Stimulated activated CD8-positive, alpha-beta memory T cell treated with anti-CD3 and anti-CD28 coated beads, Interleukin-4, amount 100 ng/mL, for 1 hour (primary cell): ENCODE measurements at regions not wholly inside any gene's neighbourhood (a gene's known extent, or its start where the extent isn't known, plus 50 kb on each side); places are given as distances from the start of the nearest gene placed in this dataset.
"Not testable (repeated sequence)": the region's sequence is repeated elsewhere in the genome, so short reads cannot be mapped to it uniquely, and the experiment has no call there.

Experiments
- DNase-seq, 2 donors: peaks; one replicate each; pipeline ENCODE4 v3.0.0-alpha.2; 2020; ENCODE audit warnings: low read depth in 2 of 2, low spot score in 1 of 2

GRCh38 chr14:105884808-105885281 lies 358.5 kb downstream of the TMEM121 start:
- no peak for DNase-seq

GRCh38 chr14:105885561-105886320 lies 359.4 kb downstream of the TMEM121 start:
- DNase-seq: no peak

GRCh38 chr14:105886791-105887191 lies 360.4 kb downstream of the TMEM121 start:
- not testable (repeated sequence) for DNase-seq

GRCh38 chr14:105887692-105888091 lies 361.3 kb downstream of the TMEM121 start:
- no peak for DNase-seq

GRCh38 chr14:105888151-105888550 lies 361.8 kb downstream of the TMEM121 start:
- DNase-seq: no peak

- DNase-seq: no peak
Measured at GRCh38 chr14:105888784-105889665, 362.6 kb downstream of the TMEM121 start.

- DNase-seq: no peak
Measured at GRCh38 chr14:105889666-105890473, 363.5 kb downstream of the TMEM121 start.

GRCh38 chr14:105890474-105891220 lies 364.3 kb downstream of the TMEM121 start:
- DNase-seq: no peak

GRCh38 chr14:105891221-105891602 lies 364.8 kb downstream of the TMEM121 start:
- no peak for DNase-seq

- no peak for DNase-seq
Measured at GRCh38 chr14:105891631-105892452, 365.5 kb downstream of the TMEM121 start.

GRCh38 chr14:105892453-105893441 lies 366.4 kb downstream of the TMEM121 start:
- DNase-seq: not testable (repeated sequence)

- DNase-seq: not testable (repeated sequence)
Measured at GRCh38 chr14:105893686-105894085, 367.3 kb downstream of the TMEM121 start.

- no peak for DNase-seq
Measured at GRCh38 chr14:105894125-105894977, 368.0 kb downstream of the TMEM121 start.

- DNase-seq: no peak
Measured at GRCh38 chr14:105894978-105895881, 368.8 kb downstream of the TMEM121 start.

- not testable (repeated sequence) for DNase-seq
Measured at GRCh38 chr14:105896206-105896605, 369.8 kb downstream of the TMEM121 start.

- DNase-seq: not testable (repeated sequence)
Measured at GRCh38 chr14:105896961-105897724, 370.8 kb downstream of the TMEM121 start.
